ENCODE measurements at regions not wholly inside any gene's neighbourhood (a gene's known extent, or its start where the extent isn't known, plus 50 kb on each side); places are given as distances from the start of the nearest gene placed in this dataset.

- no peak overlapping the region for H3K4me3 Mint-ChIP-seq
- DNase-seq, result no peak
- no peaks in the 10 kb centered on the region for H3K4me1 Mint-ChIP-seq
- intact Hi-C loops (cut with micrococcal nuclease), result no loop called here
- H3K27me3 Mint-ChIP-seq, result no peaks in the 10 kb centered on the region
- H3K36me3 Mint-ChIP-seq (ENCODE audit: low read depth), result no peaks in the 10 kb centered on the region
- H3K27ac Mint-ChIP-seq, result no peak overlapping the region
- H3K9me3 Mint-ChIP-seq, result peaks cover 4% of the 10 kb centered on the region
Measured at GRCh38 chr6:164121527-164121926, 707.0 kb downstream of the QKI start.

- H3K36me3 Mint-ChIP-seq (ENCODE audit: low read depth), result no peaks in the 10 kb centered on the region
- H3K27me3 Mint-ChIP-seq, result no peaks in the 10 kb centered on the region
- no peak for DNase-seq
- H3K4me1 Mint-ChIP-seq, result no peaks in the 10 kb centered on the region
- no peak overlapping the region for H3K27ac Mint-ChIP-seq
- no peaks in the 10 kb centered on the region for H3K9me3 Mint-ChIP-seq
- intact Hi-C loops (cut with micrococcal nuclease), result no loop called here
- no peak overlapping the region for H3K4me3 Mint-ChIP-seq
Measured at GRCh38 chr6:164114651-164115050, 700.1 kb downstream of the QKI start.

GRCh38 chr6:164114051-164114450 lies 699.5 kb downstream of the QKI start:
- Mint-ChIP-seq H3K4me1 (no peaks in the 10 kb centered on the region), H3K36me3 (ENCODE audit: low read depth) (no peaks in the 10 kb centered on the region), H3K9me3 (no peaks in the 10 kb centered on the region), H3K27me3 (no peaks in the 10 kb centered on the region), H3K27ac (no peak overlapping the region), H3K4me3 (no peak overlapping the region)
- intact Hi-C loops (cut with micrococcal nuclease), result no loop called here
- DNase-seq, result no peak

- H3K9me3 Mint-ChIP-seq, result no peaks in the 10 kb centered on the region
- H3K36me3 Mint-ChIP-seq (ENCODE audit: low read depth), result no peaks in the 10 kb centered on the region
- no peaks in the 10 kb centered on the region for H3K4me1 Mint-ChIP-seq
- intact Hi-C loops (cut with micrococcal nuclease), result no loop called here
- no peak overlapping the region for H3K27ac Mint-ChIP-seq
- H3K4me3 Mint-ChIP-seq, result no peak overlapping the region
- no peak for DNase-seq
- no peaks in the 10 kb centered on the region for H3K27me3 Mint-ChIP-seq
Measured at GRCh38 chr6:164113637-164114036, 699.1 kb downstream of the QKI start.

GRCh38 chr6:164109770-164110140 lies 695.2 kb downstream of the QKI start:
- intact Hi-C loops (cut with micrococcal nuclease), result no loop called here
- H3K27ac Mint-ChIP-seq, result no peak overlapping the region
- no peaks in the 10 kb centered on the region for H3K9me3 Mint-ChIP-seq
- no peak overlapping the region for H3K4me3 Mint-ChIP-seq
- DNase-seq, result no peak
- H3K27me3 Mint-ChIP-seq, result no peaks in the 10 kb centered on the region
- H3K4me1 Mint-ChIP-seq, result no peaks in the 10 kb centered on the region
- no peaks in the 10 kb centered on the region for H3K36me3 Mint-ChIP-seq (ENCODE audit: low read depth)

GRCh38 chr6:164108869-164109769 lies 694.6 kb downstream of the QKI start:
- H3K9me3 Mint-ChIP-seq, result no peaks in the 10 kb centered on the region
- H3K27me3 Mint-ChIP-seq, result no peaks in the 10 kb centered on the region
- DNase-seq, result no peak
- H3K27ac Mint-ChIP-seq, result no peak overlapping the region
- intact Hi-C loops (cut with micrococcal nuclease), result no loop called here
- no peaks in the 10 kb centered on the region for H3K4me1 Mint-ChIP-seq
- no peak overlapping the region for H3K4me3 Mint-ChIP-seq
- no peaks in the 10 kb centered on the region for H3K36me3 Mint-ChIP-seq (ENCODE audit: low read depth)

- Mint-ChIP-seq H3K27me3 (no peaks in the 10 kb centered on the region), H3K36me3 (ENCODE audit: low read depth) (no peaks in the 10 kb centered on the region)
Measured at GRCh38 chr6:164108092-164108491, 693.6 kb downstream of the QKI start.

GRCh38 chr6:164107297-164107995 lies 692.9 kb downstream of the QKI start:
- H3K4me3 Mint-ChIP-seq, result no peak overlapping the region
- H3K27me3 Mint-ChIP-seq, result no peaks in the 10 kb centered on the region
- no peaks in the 10 kb centered on the region for H3K4me1 Mint-ChIP-seq
- no peak for DNase-seq
- no peak overlapping the region for H3K27ac Mint-ChIP-seq
- intact Hi-C loops (cut with micrococcal nuclease), result no loop called here
- H3K36me3 Mint-ChIP-seq (ENCODE audit: low read depth), result no peaks in the 10 kb centered on the region
- no peaks in the 10 kb centered on the region for H3K9me3 Mint-ChIP-seq

More at GRCh38 chr6:164108092-164108491, 693.6 kb downstream of the QKI start:
- DNase-seq, result no peak
- H3K9me3 Mint-ChIP-seq, result no peaks in the 10 kb centered on the region
- intact Hi-C loops (cut with micrococcal nuclease), result no loop called here
- no peaks in the 10 kb centered on the region for H3K4me1 Mint-ChIP-seq
- no peak overlapping the region for H3K27ac Mint-ChIP-seq
- H3K4me3 Mint-ChIP-seq, result no peak overlapping the region

GRCh38 chr6:164106345-164106769 lies 691.8 kb downstream of the QKI start:
- intact Hi-C loops (cut with micrococcal nuclease), result no loop called here
- no peaks in the 10 kb centered on the region for H3K4me1 Mint-ChIP-seq
- no peak for DNase-seq
- no peaks in the 10 kb centered on the region for H3K36me3 Mint-ChIP-seq (ENCODE audit: low read depth)
- no peaks in the 10 kb centered on the region for H3K9me3 Mint-ChIP-seq
- no peaks in the 10 kb centered on the region for H3K27me3 Mint-ChIP-seq
- H3K27ac Mint-ChIP-seq, result no peak overlapping the region
- no peak overlapping the region for H3K4me3 Mint-ChIP-seq

- Mint-ChIP-seq H3K36me3 (ENCODE audit: low read depth) (no peaks in the 10 kb centered on the region), H3K4me1 (no peaks in the 10 kb centered on the region), H3K27ac (no peak overlapping the region), H3K27me3 (no peaks in the 10 kb centered on the region), H3K4me3 (no peak overlapping the region), H3K9me3 (no peaks in the 10 kb centered on the region)
- no peak for DNase-seq
- intact Hi-C loops (cut with micrococcal nuclease), result no loop called here
Measured at GRCh38 chr6:164105705-164106104, 691.2 kb downstream of the QKI start.

- Mint-ChIP-seq H3K4me1 (no peaks in the 10 kb centered on the region), H3K27ac (no peak overlapping the region), H3K27me3 (no peaks in the 10 kb centered on the region), H3K4me3 (no peak overlapping the region), H3K36me3 (ENCODE audit: low read depth) (no peaks in the 10 kb centered on the region), H3K9me3 (no peaks in the 10 kb centered on the region)
- no peak for DNase-seq
- intact Hi-C loops (cut with micrococcal nuclease), result no loop called here
Measured at GRCh38 chr6:164104432-164104831, 689.9 kb downstream of the QKI start.

GRCh38 chr6:164102693-164103092 lies 688.2 kb downstream of the QKI start:
- Mint-ChIP-seq H3K27ac (no peak overlapping the region), H3K36me3 (ENCODE audit: low read depth) (no peaks in the 10 kb centered on the region), H3K4me3 (no peak overlapping the region), H3K27me3 (no peaks in the 10 kb centered on the region), H3K9me3 (no peaks in the 10 kb centered on the region), H3K4me1 (no peaks in the 10 kb centered on the region)
- intact Hi-C loops (cut with micrococcal nuclease), result no loop called here
- no peak for DNase-seq

GRCh38 chr6:164101859-164102258 lies 687.3 kb downstream of the QKI start:
- no peak for DNase-seq
- H3K27ac Mint-ChIP-seq, result no peak overlapping the region
- H3K9me3 Mint-ChIP-seq, result no peaks in the 10 kb centered on the region
- H3K36me3 Mint-ChIP-seq (ENCODE audit: low read depth), result no peaks in the 10 kb centered on the region
- intact Hi-C loops (cut with micrococcal nuclease), result no loop called here
- H3K27me3 Mint-ChIP-seq, result no peaks in the 10 kb centered on the region
- no peaks in the 10 kb centered on the region for H3K4me1 Mint-ChIP-seq
- H3K4me3 Mint-ChIP-seq, result no peak overlapping the region

- no peaks in the 10 kb centered on the region for H3K4me1 Mint-ChIP-seq
- no peaks in the 10 kb centered on the region for H3K9me3 Mint-ChIP-seq
- intact Hi-C loops (cut with micrococcal nuclease), result no loop called here
- no peak for DNase-seq
- no peak overlapping the region for H3K27ac Mint-ChIP-seq
- H3K27me3 Mint-ChIP-seq, result no peaks in the 10 kb centered on the region
- H3K36me3 Mint-ChIP-seq (ENCODE audit: low read depth), result no peaks in the 10 kb centered on the region
- no peak overlapping the region for H3K4me3 Mint-ChIP-seq
Measured at GRCh38 chr6:164099269-164099865, 684.8 kb downstream of the QKI start.
